Spinal cord (tissue), 9 donors: ENCODE measurements at regions not wholly inside any gene's neighbourhood (a gene's known extent, or its start where the extent isn't known, plus 50 kb on each side); places are given as distances from the start of the nearest gene placed in this dataset.

Experiments used
- DNase-seq, 6 donors: peaks; one replicate each; pipeline versions ENCODE4 v3.0.0 to v3.0.0-alpha.2; 2013 to 2015; ENCODE audit warnings: low spot score in 6 of 6, low read depth in 4 of 6
- H3K27ac ChIP-seq: one replicate; pipeline ENCODE4 v1.5.1; 2013; ENCODE audit warnings: low read depth, low read length, control low read depth
- H3K27me3 ChIP-seq: one replicate; pipeline ENCODE4 v1.6.1; 2013; ENCODE audit warnings: low read length; ENCODE audit not compliant: control insufficient read depth, insufficient read depth
- H3K36me3 ChIP-seq: one replicate; pipeline ENCODE4 v1.6.1; 2013; ENCODE audit warnings: low read length; ENCODE audit not compliant: control insufficient read depth, insufficient read depth
- H3K4me1 ChIP-seq: one replicate; pipeline ENCODE4 v1.6.1; 2013; ENCODE audit warnings: low read length; ENCODE audit not compliant: control insufficient read depth, insufficient read depth
- H3K4me3 ChIP-seq: one replicate; pipeline ENCODE4 v1.5.1; 2013; ENCODE audit warnings: low read depth, low read length, control low read depth
- H3K9me3 ChIP-seq: one replicate; pipeline ENCODE4 v1.6.1; 2013; ENCODE audit warnings: low read length; ENCODE audit not compliant: control insufficient read depth, insufficient read depth
- WGBS: methylation state at CpG from one replicate; pipeline ENCODE4 v1.1.5; 2013; ENCODE audit warnings: missing lambda C conversion rate; ENCODE audit not compliant: insufficient coverage; 5-methylcytosine and 5-hydroxymethylcytosine counted together
- donor health status: healthy.

- no peak for DNase-seq
- Histone ChIP-seq H3K36me3 (no peaks in the 10 kb centered on the region), H3K9me3 (no peaks in the 10 kb centered on the region), H3K4me3 (no peak overlapping the region), H3K27me3 (no peaks in the 10 kb centered on the region), H3K27ac (no peak overlapping the region), H3K4me1 (no peaks in the 10 kb centered on the region)
- WGBS, result 54% methylated on average over 2 of the region's 3 CpGs
These were observed 177.2 kb upstream of the INHBA start for GRCh38 chr7:41880107-41880506.

GRCh38 chr7:41879403-41879802, 176.5 kb upstream of the INHBA start:
- Histone ChIP-seq H3K27ac (no peak overlapping the region), H3K9me3 (no peaks in the 10 kb centered on the region), H3K4me1 (no peaks in the 10 kb centered on the region), H3K4me3 (no peak overlapping the region), H3K27me3 (no peaks in the 10 kb centered on the region), H3K36me3 (no peaks in the 10 kb centered on the region)
- WGBS, result no CpG with 5 or more reads among the region's 5 CpGs
- DNase-seq, result no peak

DNA sequence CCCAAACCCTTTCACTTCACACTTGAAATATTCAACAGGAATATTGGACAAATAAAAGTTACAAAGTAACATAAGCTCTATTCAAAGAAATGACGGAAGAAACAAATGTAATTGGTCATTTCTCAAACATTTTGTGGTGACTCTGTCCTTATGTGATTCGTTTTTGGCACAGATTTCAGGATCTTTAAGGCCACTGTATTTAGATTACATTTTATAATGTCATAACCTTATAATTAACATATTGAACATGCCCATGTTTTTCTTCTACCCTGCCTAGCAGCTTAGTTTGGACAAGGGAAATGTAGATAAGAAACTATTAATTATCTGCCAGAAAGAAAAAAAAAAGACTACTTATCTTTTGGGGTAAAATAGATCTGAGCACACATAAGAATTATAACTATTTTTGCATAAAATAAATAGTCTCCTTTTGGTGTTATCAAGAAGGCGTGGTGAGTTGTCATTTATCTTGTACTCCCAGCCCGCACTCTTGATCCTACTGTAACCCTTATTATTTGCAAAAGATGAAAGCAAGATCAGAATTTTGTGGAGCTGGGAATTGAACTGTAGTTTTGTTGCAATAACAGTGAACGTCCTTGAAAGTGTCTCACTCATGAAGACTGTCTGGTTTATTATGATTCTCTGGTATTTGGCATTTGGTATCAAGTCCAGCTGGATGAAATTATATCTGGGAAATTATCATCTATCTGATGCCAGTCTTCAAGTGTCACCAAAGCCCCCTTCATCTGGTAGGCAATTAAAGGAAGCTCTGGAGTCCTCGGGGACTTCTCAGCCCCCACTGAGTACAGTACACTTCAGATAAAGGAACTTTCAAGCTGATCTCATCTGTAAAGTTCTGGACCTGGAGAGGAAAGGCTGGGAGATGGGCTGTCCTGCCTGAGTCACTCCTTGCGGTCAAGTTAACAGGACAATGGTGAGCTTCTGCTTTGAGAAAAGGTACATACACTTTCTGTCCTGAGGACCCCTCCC, 175.7 kb upstream of the INHBA start:
- WGBS, result 100% methylated on average over 1 of the region's 7 CpGs
- H3K27me3 ChIP-seq, result no peaks in the 10 kb centered on the region
- no peak for DNase-seq
- no peaks in the 10 kb centered on the region for H3K4me1 ChIP-seq
- H3K36me3 ChIP-seq, result no peaks in the 10 kb centered on the region
- H3K27ac ChIP-seq, result no peak overlapping the region
- no peak overlapping the region for H3K4me3 ChIP-seq
- H3K9me3 ChIP-seq, result no peaks in the 10 kb centered on the region

DNA sequence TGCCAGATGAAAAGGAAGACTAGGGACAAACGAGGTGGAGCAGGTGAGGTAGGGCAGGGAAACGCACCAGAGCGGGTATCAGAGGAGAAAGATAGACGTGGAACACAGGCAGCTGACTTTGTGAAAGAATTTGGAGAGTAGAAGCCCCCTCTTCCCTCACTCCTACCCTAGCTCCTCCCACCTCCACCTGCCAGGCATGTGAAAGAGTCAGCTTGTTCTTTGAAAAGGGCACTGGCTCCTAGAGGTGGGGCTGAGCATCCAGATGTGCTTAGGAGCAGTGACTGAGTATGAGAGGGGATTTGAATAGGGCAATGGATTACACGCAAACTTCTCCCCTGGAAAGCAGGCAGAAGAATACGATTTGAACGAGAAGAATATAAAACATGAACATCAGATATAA, 174.2 kb upstream of the INHBA start:
- Histone ChIP-seq H3K36me3 (no peaks in the 10 kb centered on the region), H3K27ac (no peak overlapping the region), H3K9me3 (no peaks in the 10 kb centered on the region), H3K4me3 (no peak overlapping the region), H3K4me1 (no peaks in the 10 kb centered on the region), H3K27me3 (no peaks in the 10 kb centered on the region)
- no peak for DNase-seq
- WGBS, result 60% methylated on average over 1 of the region's 7 CpGs

GRCh38 chr7:41875513-41875912, 172.6 kb upstream of the INHBA start:
- WGBS, result 78% methylated on average over 6 of the region's 6 CpGs
- Histone ChIP-seq H3K4me1 (no peaks in the 10 kb centered on the region), H3K36me3 (no peaks in the 10 kb centered on the region), H3K9me3 (no peaks in the 10 kb centered on the region), H3K4me3 (no peak overlapping the region), H3K27ac (no peak overlapping the region), H3K27me3 (no peaks in the 10 kb centered on the region)
- no peak for DNase-seq

- Histone ChIP-seq H3K36me3 (no peaks in the 10 kb centered on the region), H3K4me1 (no peaks in the 10 kb centered on the region), H3K4me3 (no peak overlapping the region), H3K9me3 (no peaks in the 10 kb centered on the region), H3K27ac (no peak overlapping the region), H3K27me3 (no peaks in the 10 kb centered on the region)
- no peak for DNase-seq
- 68% methylated on average over 3 of the region's 3 CpGs for WGBS
These were observed 171.4 kb upstream of the INHBA start for GRCh38 chr7:41874201-41874785.

DNA sequence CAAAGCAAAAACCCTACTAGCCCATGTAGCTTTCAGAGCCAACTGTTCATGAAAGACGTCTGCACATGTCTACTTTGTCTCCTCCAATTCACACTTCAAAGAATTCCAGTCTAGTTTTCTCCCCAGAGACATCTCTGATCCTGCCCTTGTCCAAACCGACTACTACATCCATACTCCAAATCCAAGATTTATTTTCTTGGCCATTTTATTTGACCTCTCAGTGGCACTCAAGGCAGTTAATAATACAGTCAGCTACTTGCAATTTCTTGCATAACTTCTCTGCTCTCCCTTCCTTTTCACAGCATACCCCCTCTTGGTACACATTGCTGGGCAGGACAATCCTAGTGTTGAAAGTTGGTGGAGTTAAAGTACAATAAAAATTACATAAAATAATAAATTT, 170.9 kb upstream of the INHBA start:
- 93% methylated on average over 2 of the region's 2 CpGs for WGBS
- Histone ChIP-seq H3K4me1 (no peaks in the 10 kb centered on the region), H3K9me3 (no peaks in the 10 kb centered on the region), H3K27ac (no peak overlapping the region), H3K4me3 (no peak overlapping the region), H3K27me3 (no peaks in the 10 kb centered on the region), H3K36me3 (no peaks in the 10 kb centered on the region)
- DNase-seq, result no peak

- no peaks in the 10 kb centered on the region for H3K36me3 ChIP-seq
- no peaks in the 10 kb centered on the region for H3K9me3 ChIP-seq
- H3K27me3 ChIP-seq, result no peaks in the 10 kb centered on the region
- WGBS, result no CpG with 5 or more reads among the region's 1 CpG
- H3K4me1 ChIP-seq, result no peaks in the 10 kb centered on the region
- no peak for DNase-seq
- no peak overlapping the region for H3K4me3 ChIP-seq
- no peak overlapping the region for H3K27ac ChIP-seq
These were observed 170.1 kb upstream of the INHBA start for GRCh38 chr7:41872966-41873365.

DNA sequence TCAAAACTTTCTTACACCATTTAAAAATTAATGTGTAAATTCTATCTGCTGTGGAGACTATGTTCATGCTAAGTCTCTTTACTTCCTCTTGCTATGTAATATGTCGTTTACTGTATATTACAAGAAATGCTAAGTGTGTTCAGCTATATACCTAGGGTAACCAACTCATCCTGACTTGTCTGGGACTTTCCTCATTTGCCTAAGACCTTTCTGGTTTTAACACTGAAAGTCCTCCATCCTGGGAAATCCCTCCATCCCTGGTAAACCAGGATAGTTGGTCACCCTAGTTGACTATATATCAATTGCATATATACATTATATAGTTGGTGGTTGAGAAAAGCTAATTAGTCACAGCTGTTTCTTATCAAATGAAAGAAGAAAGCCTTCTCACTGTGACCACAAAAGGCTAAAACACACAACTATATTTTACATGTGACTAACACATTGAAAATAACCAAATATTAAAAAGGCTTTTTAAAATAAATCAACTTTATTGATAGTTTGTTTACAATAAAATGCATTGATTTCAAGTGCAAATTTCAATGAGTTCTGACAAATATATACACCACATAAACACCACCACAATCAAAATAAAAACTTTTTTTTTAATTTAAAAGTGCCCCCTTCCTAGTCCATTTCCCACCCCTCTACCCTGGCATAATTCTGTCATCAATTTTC, 167.7 kb upstream of the INHBA start:
- no peak for DNase-seq
- peaks cover 1% of the 10 kb centered on the region for H3K9me3 ChIP-seq
- H3K4me3 ChIP-seq, result no peak overlapping the region
- H3K27me3 ChIP-seq, result no peaks in the 10 kb centered on the region
- no peaks in the 10 kb centered on the region for H3K36me3 ChIP-seq
- H3K27ac ChIP-seq, result no peak overlapping the region
- WGBS, result no CpG with 5 or more reads among the region's 1 CpG
- no peaks in the 10 kb centered on the region for H3K4me1 ChIP-seq
